Suprapubic skin (tissue), 4 donors: ENCODE measurements at regions not wholly inside any gene's neighbourhood (a gene's known extent, or its start where the extent isn't known, plus 50 kb on each side); places are given as distances from the start of the nearest gene placed in this dataset.

ENCODE experiments used
- CTCF ChIP-seq, 2 donors: fragments of 200-600 bp in 1 of 2; fragments of 450-650 bp in 1 of 2; sonication (generic) in 1 of 2; IDR thresholded peaks; one replicate each; pipeline ENCODE4 v1.5.1; 2016 to 2019; ENCODE audit warnings: antibody characterized with exemption in 2 of 2, mild to moderate bottlenecking in 1 of 2, moderate library complexity in 1 of 2
- POLR2A ChIP-seq, 2 donors: fragments of 450-650 bp; IDR thresholded peaks; one replicate each; pipeline ENCODE4 v1.6.1; 2017; ENCODE audit warnings: antibody characterized with exemption in 2 of 2, mild to moderate bottlenecking in 2 of 2, moderate library complexity in 2 of 2
- POLR2AphosphoS5 ChIP-seq, 3 donors: sonication (generic); formaldehyde crosslinking; IDR thresholded peaks; one replicate each; pipeline ENCODE4 v1.6.1; 2017; ENCODE audit warnings: antibody characterized with exemption in 3 of 3

- TF ChIP-seq CTCF (IDR thresholded peaks at IDR 0.05) (no peak), POLR2AphosphoS5 (IDR thresholded peaks at IDR 0.05) (no peak), POLR2A (IDR thresholded peaks at IDR 0.05) (no peak)
Measured at GRCh38 chr9:108185613-108186012, 670.2 kb downstream of the ACTL7B start.
